Kidney (tissue), 13 donors: ENCODE measurements at regions not wholly inside any gene's neighbourhood (a gene's known extent, or its start where the extent isn't known, plus 50 kb on each side); places are given as distances from the start of the nearest gene placed in this dataset.

Experiments
- DNase-seq, 5 donors: peaks; one replicate each; pipeline ENCODE4 v3.0.0-alpha.2; 2013 to 2020
- FAIRE-seq: peaks from 2 replicates; lab custom pipeline; 2012; peaks lifted over from hg19 to GRCh38; lab: Jason Lieb, UNC
- H3K27ac ChIP-seq, 2 donors: one replicate each; pipeline ENCODE4 v1.7.0; 2013; ENCODE audit warnings: low read depth in 2 of 2, low read length in 2 of 2, inconsistent platforms in 1 of 2
- H3K27me3 ChIP-seq: one replicate; pipeline ENCODE4 v1.7.1; 2013; ENCODE audit warnings: low read length, inconsistent platforms; ENCODE audit not compliant: control insufficient read depth, insufficient read depth
- H3K36me3 ChIP-seq, 3 donors: one replicate each; pipeline versions ENCODE4 v1.7.0 to v1.7.1; 2013; ENCODE audit warnings: low read length in 3 of 3, control low read depth in 1 of 3, inconsistent platforms in 1 of 3; ENCODE audit not compliant: insufficient read depth in 3 of 3, control insufficient read depth in 2 of 3
- H3K4me1 ChIP-seq, 3 donors: one replicate each; pipeline versions ENCODE4 v1.7.0 to v1.7.1; 2013; ENCODE audit warnings: low read length in 3 of 3, inconsistent platforms in 1 of 3, low read depth in 1 of 3; ENCODE audit not compliant: control insufficient read depth in 2 of 3, insufficient read depth in 2 of 3
- H3K4me3 ChIP-seq, 3 donors: one replicate each; pipeline versions ENCODE4 v1.7.0 to v1.8.1; 2013; ENCODE audit warnings: low read length in 3 of 3, control low read depth in 1 of 3, inconsistent platforms in 1 of 3
- H3K9ac ChIP-seq, 3 donors: one replicate each; pipeline versions ENCODE4 v1.7.0 to v1.7.1; 2013; ENCODE audit warnings: low read length in 3 of 3, control low read depth in 1 of 3, inconsistent platforms in 1 of 3
- H3K9me3 ChIP-seq, 3 donors: one replicate each; pipeline versions ENCODE4 v1.7.0 to v1.7.1; 2013; ENCODE audit warnings: low read length in 3 of 3, control low read depth in 1 of 3, inconsistent platforms in 1 of 3; ENCODE audit not compliant: control insufficient read depth in 2 of 3, insufficient read depth in 1 of 3
- intact Hi-C: fragments of 100-400 bp; cut with DNase I; formaldehyde crosslinking; loops from one replicate; pipeline ENCODE4 v1.11.1; 2022
- TF ChIP-seq, protein P1 (sequence below): IDR thresholded peaks from 3 replicates; pipeline ENCODE4 v1.5.1; 2012; ENCODE audit warnings: mild to moderate bottlenecking, moderate library complexity, borderline replicate concordance; ENCODE audit not compliant: insufficient read depth; ENCODE audit errors: extremely low read depth
- donor health status: control.
- donor health status: control.
- donor health status: control.
- donor health status: control.
- donor health status: control.
- donor health status: DM: yes; HTN: yes; CAD: no.
- donor health status: Normal renal cell carcinoma (clear cell type).

DNA sequence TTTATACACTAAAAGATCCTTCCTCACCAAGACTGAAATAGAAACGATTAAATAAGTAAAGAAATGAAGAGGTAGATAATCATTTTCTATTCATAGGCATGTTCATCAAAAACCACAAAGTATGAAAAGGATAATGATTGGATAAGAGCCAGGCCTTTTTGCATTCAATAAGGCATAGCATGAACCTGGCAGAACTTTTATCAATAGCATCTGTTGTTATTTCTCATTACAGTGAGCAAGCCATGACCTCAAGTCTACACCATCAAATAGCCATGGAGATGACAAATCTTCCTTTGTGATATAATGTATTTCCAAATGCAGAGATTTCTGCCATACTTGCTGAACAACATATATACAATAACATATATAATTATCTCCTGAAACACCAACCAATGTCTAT, 206.0 kb upstream of the SLC7A11 start:
- H3K27me3 ChIP-seq: no peaks in the 10 kb centered on the region
- no peaks in the 10 kb centered on the region for H3K36me3 ChIP-seq
- TF ChIP-seq, protein P1, sequence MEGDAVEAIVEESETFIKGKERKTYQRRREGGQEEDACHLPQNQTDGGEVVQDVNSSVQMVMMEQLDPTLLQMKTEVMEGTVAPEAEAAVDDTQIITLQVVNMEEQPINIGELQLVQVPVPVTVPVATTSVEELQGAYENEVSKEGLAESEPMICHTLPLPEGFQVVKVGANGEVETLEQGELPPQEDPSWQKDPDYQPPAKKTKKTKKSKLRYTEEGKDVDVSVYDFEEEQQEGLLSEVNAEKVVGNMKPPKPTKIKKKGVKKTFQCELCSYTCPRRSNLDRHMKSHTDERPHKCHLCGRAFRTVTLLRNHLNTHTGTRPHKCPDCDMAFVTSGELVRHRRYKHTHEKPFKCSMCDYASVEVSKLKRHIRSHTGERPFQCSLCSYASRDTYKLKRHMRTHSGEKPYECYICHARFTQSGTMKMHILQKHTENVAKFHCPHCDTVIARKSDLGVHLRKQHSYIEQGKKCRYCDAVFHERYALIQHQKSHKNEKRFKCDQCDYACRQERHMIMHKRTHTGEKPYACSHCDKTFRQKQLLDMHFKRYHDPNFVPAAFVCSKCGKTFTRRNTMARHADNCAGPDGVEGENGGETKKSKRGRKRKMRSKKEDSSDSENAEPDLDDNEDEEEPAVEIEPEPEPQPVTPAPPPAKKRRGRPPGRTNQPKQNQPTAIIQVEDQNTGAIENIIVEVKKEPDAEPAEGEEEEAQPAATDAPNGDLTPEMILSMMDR: no peak
- no peak overlapping the region for H3K9ac ChIP-seq
- no peaks in the 10 kb centered on the region for H3K4me1 ChIP-seq
- no peak for FAIRE-seq
- intact Hi-C loops: no loop called here
- no peak for DNase-seq
- peaks cover 0 to 5% (median 0%) of the 10 kb centered on the region in 3 donors for H3K9me3 ChIP-seq
- no peak overlapping the region for H3K4me3 ChIP-seq
- H3K27ac ChIP-seq: no peak overlapping the region

DNA sequence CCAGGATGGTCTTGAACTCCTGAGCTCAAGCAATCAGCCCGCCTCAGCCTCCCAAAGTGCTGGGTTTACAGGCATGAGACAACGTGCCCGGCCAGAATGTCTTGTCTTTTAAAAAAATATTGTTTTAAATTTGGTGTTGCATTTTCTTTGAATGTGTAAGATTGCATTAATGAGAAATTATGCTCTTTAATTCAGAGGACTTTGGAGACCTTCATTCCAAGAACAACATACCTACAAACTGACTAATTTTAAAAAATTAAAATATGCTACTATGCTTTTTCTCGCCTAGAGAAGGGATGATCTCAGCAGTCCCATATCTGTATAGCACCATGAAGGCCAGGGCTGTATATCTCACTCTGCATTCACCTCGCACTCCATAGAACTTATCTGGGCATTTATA, 204.3 kb upstream of the SLC7A11 start:
- Histone ChIP-seq H3K9me3 (peaks cover 0 to 5% (median 2%) of the 10 kb centered on the region in 3 donors), H3K4me3 (no peak overlapping the region), H3K9ac (no peak overlapping the region), H3K27ac (no peak overlapping the region), H3K27me3 (no peaks in the 10 kb centered on the region), H3K4me1 (no peaks in the 10 kb centered on the region), H3K36me3 (no peaks in the 10 kb centered on the region)
- intact Hi-C loops: no loop called here
- TF ChIP-seq, protein P1: no peak
- FAIRE-seq (no peak), DNase-seq (no peak)

DNA sequence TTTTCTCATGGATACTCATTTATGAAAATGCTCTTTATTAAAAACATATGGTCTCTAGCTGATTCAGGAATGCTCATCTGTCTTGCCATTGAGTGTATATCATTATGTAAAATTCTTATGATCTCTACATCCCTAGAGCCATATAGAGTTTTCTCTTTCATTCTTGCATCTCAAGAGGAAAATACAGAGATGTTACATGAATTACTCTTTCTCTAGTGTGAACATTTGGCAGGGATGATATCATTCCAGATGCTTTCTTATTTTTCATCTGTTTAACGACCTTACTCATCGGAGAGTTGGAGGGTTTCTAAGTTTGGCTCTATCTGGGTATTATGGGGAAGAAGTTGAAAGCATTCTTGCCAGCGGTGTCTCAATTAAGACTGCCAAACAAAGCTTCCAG, 202.9 kb upstream of the SLC7A11 start:
- Histone ChIP-seq H3K9ac (no peak overlapping the region), H3K27ac (no peak overlapping the region), H3K27me3 (no peaks in the 10 kb centered on the region), H3K9me3 (peaks cover 0 to 5% (median 2%) of the 10 kb centered on the region in 3 donors), H3K4me1 (no peaks in the 10 kb centered on the region), H3K4me3 (no peak overlapping the region), H3K36me3 (no peaks in the 10 kb centered on the region)
- intact Hi-C loops: no loop called here
- FAIRE-seq (no peak), DNase-seq (no peak)
- TF ChIP-seq, protein P1: no peak

DNA sequence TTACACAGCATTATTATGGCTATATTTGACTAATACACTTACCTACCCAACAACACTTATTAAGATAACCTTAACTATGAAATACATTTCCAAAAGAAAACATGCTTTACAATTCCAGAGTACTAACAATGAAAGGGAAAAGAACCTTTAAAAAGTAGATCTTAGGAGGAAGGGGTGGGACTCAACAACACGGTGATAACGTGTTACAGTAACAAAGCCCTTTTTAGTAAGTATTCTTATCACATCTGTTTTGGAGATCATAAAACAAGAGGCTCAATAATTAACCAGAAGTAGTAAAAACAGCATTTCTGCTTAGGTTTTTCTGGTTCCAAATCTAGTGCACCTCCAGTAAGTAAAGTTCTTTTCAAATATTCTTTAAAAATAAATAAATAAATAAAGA, 202.1 kb upstream of the SLC7A11 start:
- Histone ChIP-seq H3K4me1 (no peaks in the 10 kb centered on the region), H3K36me3 (no peaks in the 10 kb centered on the region), H3K27me3 (no peaks in the 10 kb centered on the region), H3K9me3 (peaks cover 0 to 5% (median 2%) of the 10 kb centered on the region in 3 donors), H3K4me3 (no peak overlapping the region), H3K9ac (no peak overlapping the region), H3K27ac (no peak overlapping the region)
- no peak for FAIRE-seq
- intact Hi-C loops: no loop called here
- DNase-seq: no peak
- TF ChIP-seq, protein P1: no peak
